Thoracic aorta (tissue), 2 donors: ENCODE measurements at regions not wholly inside any gene's neighbourhood (a gene's known extent, or its start where the extent isn't known, plus 50 kb on each side); places are given as distances from the start of the nearest gene placed in this dataset.
A peak's percentile ranks its signal among the peaks of the same experiment; 100 is the strongest.

Experiments
- ATAC-seq: fragments of 150-250 bp; one replicate; pipeline ENCODE4 v1.8.0; 2017; ENCODE audit warnings: low read depth; ENCODE audit not compliant: insufficient number of reproducible peaks, low FRiP score
- DNase-seq: peaks from one replicate; pipeline ENCODE4 v3.0.0-alpha.2; 2020; ENCODE audit warnings: low spot score
- H3K27ac ChIP-seq, 2 donors: fragments of 200-600 bp; sonication (generic); 1 replicate in 1 of 2; 2 replicates in 1 of 2; pipeline ENCODE4 v1.5.1; 2016; ENCODE audit warnings: mild to moderate bottlenecking in 2 of 2, moderate library complexity in 2 of 2
- H3K27me3 ChIP-seq: fragments of 200-600 bp; sonication (generic); replicated peaks from 2 replicates; pipeline ENCODE4 v1.6.0; 2016; ENCODE audit warnings: mild to moderate bottlenecking; ENCODE audit not compliant: insufficient read depth
- H3K36me3 ChIP-seq: fragments of 200-600 bp; sonication (generic); one replicate; pipeline ENCODE4 v1.5.1; 2016
- H3K4me1 ChIP-seq, 2 donors: fragments of 200-600 bp; sonication (generic); 1 replicate in 1 of 2; 2 replicates in 1 of 2; pipeline versions ENCODE4 v1.5.1 to v1.6.0; 2016; ENCODE audit warnings: low read depth in 2 of 2, mild to moderate bottlenecking in 1 of 2; ENCODE audit not compliant: control insufficient read depth in 1 of 2
- H3K4me3 ChIP-seq: fragments of 200-600 bp; sonication (generic); 2 replicates; pipeline ENCODE4 v1.5.1; 2016; ENCODE audit warnings: mild to moderate bottlenecking
- H3K9me3 ChIP-seq: fragments of 200-600 bp; sonication (generic); 2 replicates; pipeline ENCODE4 v1.5.1; 2016
- CTCF ChIP-seq: fragments of 200-600 bp; sonication (generic); IDR thresholded peaks from one replicate; pipeline ENCODE4 v1.5.1; 2019; ENCODE audit warnings: antibody characterized with exemption

- Histone ChIP-seq H3K27ac (no peak overlapping the region), H3K27me3 (no peaks in the 10 kb centered on the region), H3K9me3 (peaks cover 9% of the 10 kb centered on the region), H3K4me3 (no peak overlapping the region), H3K4me1 (no peaks in the 10 kb centered on the region), H3K36me3 (no peaks in the 10 kb centered on the region)
- no peak for DNase-seq
- no peak for TF ChIP-seq CTCF
- ATAC-seq: no peak
Measured at GRCh38 chr10:30765616-30766015, 136.1 kb upstream of the LYZL2 start.

GRCh38 chr10:30765022-30765615 is 135.6 kb upstream of the LYZL2 start:
- no peak for TF ChIP-seq CTCF
- no peak for DNase-seq
- H3K36me3 ChIP-seq: no peaks in the 10 kb centered on the region
- no peaks in the 10 kb centered on the region for H3K27me3 ChIP-seq
- H3K4me1 ChIP-seq: no peaks in the 10 kb centered on the region
- peaks cover 4% of the 10 kb centered on the region for H3K9me3 ChIP-seq
- H3K27ac ChIP-seq: no peak overlapping the region
- no peak overlapping the region for H3K4me3 ChIP-seq
- ATAC-seq: no peak

- no peak overlapping the region for H3K27ac ChIP-seq
- ATAC-seq (no peak), DNase-seq (no peak)
- H3K9me3 ChIP-seq: no peaks in the 10 kb centered on the region
- peaks cover 0 to 4% of the 10 kb centered on the region in 2 donors for H3K4me1 ChIP-seq
- no peaks in the 10 kb centered on the region for H3K36me3 ChIP-seq
- H3K4me3 ChIP-seq: peak overlapping the region; percentile 27
- no peak for TF ChIP-seq CTCF
- H3K27me3 ChIP-seq: no peaks in the 10 kb centered on the region
Measured at GRCh38 chr10:30763918-30764317, 134.4 kb upstream of the LYZL2 start.

GRCh38 chr10:30762620-30763019 is 133.1 kb upstream of the LYZL2 start:
- ATAC-seq (no peak), DNase-seq (no peak)
- Histone ChIP-seq H3K4me1 (peaks cover 0 to 4% of the 10 kb centered on the region in 2 donors), H3K4me3 (no peak overlapping the region), H3K27me3 (no peaks in the 10 kb centered on the region), H3K27ac (no peak overlapping the region), H3K36me3 (no peaks in the 10 kb centered on the region), H3K9me3 (no peaks in the 10 kb centered on the region)
- no peak for TF ChIP-seq CTCF

- DNase-seq: no peak
- Histone ChIP-seq H3K4me1 (peaks cover 0 to 4% of the 10 kb centered on the region in 2 donors), H3K4me3 (no peak overlapping the region), H3K27ac (no peak overlapping the region), H3K9me3 (no peaks in the 10 kb centered on the region), H3K27me3 (no peaks in the 10 kb centered on the region), H3K36me3 (no peaks in the 10 kb centered on the region)
- ATAC-seq: no peak
- TF ChIP-seq CTCF: no peak
Measured at GRCh38 chr10:30759423-30759822, 129.9 kb upstream of the LYZL2 start.
